ENCODE measurements at regions not wholly inside any gene's neighbourhood (a gene's known extent, or its start where the extent isn't known, plus 50 kb on each side); places are given as distances from the start of the nearest gene placed in this dataset.
"Not testable (repeated sequence)": the region's sequence is repeated elsewhere in the genome, so short reads cannot be mapped to it uniquely, and the experiment has no call there.

GRCh38 chrX:128000033-128000432, 52.2 kb downstream of the ACTRT1 start:
- CTCF ChIA-PET; H3K36me3 Mint-ChIP-seq; ATAC-seq; H3K27me3 Mint-ChIP-seq (ENCODE audit: low read depth); H3K4me1 Mint-ChIP-seq; POLR2A ChIA-PET; H3K4me3 Mint-ChIP-seq; H3K27ac Mint-ChIP-seq; DNase-seq (ENCODE audit: low spot score): not testable (repeated sequence)
- H3K9me3 Mint-ChIP-seq = peaks cover 19% of the 10 kb centered on the region

GRCh38 chrX:127963696-127964095, 88.5 kb downstream of the ACTRT1 start:
- TF ChIP-seq FOXJ3 (CRISPR knock-in tag; IDR thresholded peaks at IDR 0.05; ENCODE audit: borderline replicate concordance) (no peak), ARID4B (CRISPR knock-in tag; IDR thresholded peaks at IDR 0.05; ENCODE audit: borderline replicate concordance) (no peak), NFYB (CRISPR knock-in tag; conservative IDR thresholded peaks at IDR 0.05; ENCODE audit: low read depth) (no peak), ZNF532 (CRISPR knock-in tag; IDR thresholded peaks at IDR 0.05; ENCODE audit: borderline replicate concordance) (no peak), SOX15 (CRISPR knock-in tag; IDR thresholded peaks at IDR 0.05) (no peak)
- ChIA-PET CTCF (no interaction called here), POLR2A (no interaction called here)
- ATAC-seq (no peak), DNase-seq (ENCODE audit: low spot score) (no peak)
- Mint-ChIP-seq H3K36me3 (peaks cover 10% of the 10 kb centered on the region), H3K4me3 (no peak overlapping the region), H3K27ac (no peak overlapping the region), H3K27me3 (ENCODE audit: low read depth) (no peaks in the 10 kb centered on the region), H3K4me1 (peaks cover 10% of the 10 kb centered on the region), H3K9me3 (peaks cover 21% of the 10 kb centered on the region)

GRCh38 chrX:127947450-127947849, 104.8 kb downstream of the ACTRT1 start:
- Mint-ChIP-seq H3K27ac (no peak overlapping the region), H3K4me3 (no peak overlapping the region), H3K36me3 (no peaks in the 10 kb centered on the region), H3K4me1 (peaks cover 21% of the 10 kb centered on the region), H3K27me3 (ENCODE audit: low read depth) (peaks cover 11% of the 10 kb centered on the region), H3K9me3 (no peaks in the 10 kb centered on the region)
- no peak for DNase-seq (ENCODE audit: low spot score)
- no peak for ATAC-seq
- CTCF ChIA-PET = no interaction called here
- POLR2A ChIA-PET = no interaction called here
- TF ChIP-seq ZBTB43 (CRISPR knock-in tag; IDR thresholded peaks at IDR 0.05) = no peak

GRCh38 chrX:127943571-127943970, 108.6 kb downstream of the ACTRT1 start:
- H3K9me3 Mint-ChIP-seq = no peaks in the 10 kb centered on the region
- H3K4me1 Mint-ChIP-seq = peaks cover 21% of the 10 kb centered on the region
- ATAC-seq (peak; percentile 53), DNase-seq (ENCODE audit: low spot score) (no peak)
- POLR2A ChIA-PET = no interaction called here
- peaks cover 25% of the 10 kb centered on the region for H3K27me3 Mint-ChIP-seq (ENCODE audit: low read depth)
- H3K4me3 Mint-ChIP-seq = no peak overlapping the region
- CTCF ChIA-PET = no interaction called here
- H3K36me3 Mint-ChIP-seq = no peaks in the 10 kb centered on the region
- H3K27ac Mint-ChIP-seq = no peak overlapping the region
- no peak for TF ChIP-seq ZNF416 (CRISPR knock-in tag; IDR thresholded peaks at IDR 0.05)
- TF ChIP-seq ESRRA (CRISPR knock-in tag; IDR thresholded peaks at IDR 0.05; ENCODE audit: borderline replicate concordance) = no peak
- TF ChIP-seq CREM (CRISPR knock-in tag; IDR thresholded peaks at IDR 0.05) = no peak
- no peak for TF ChIP-seq TP53 (CRISPR knock-in tag; IDR thresholded peaks at IDR 0.05)
- TF ChIP-seq GTF2I (CRISPR knock-in tag; conservative IDR thresholded peaks at IDR 0.05) = no peak
- TF ChIP-seq ZNF281 (CRISPR knock-in tag; IDR thresholded peaks at IDR 0.05) = no peak
- no peak for TF ChIP-seq PRDM15 (CRISPR knock-in tag; IDR thresholded peaks at IDR 0.05)
